ENCODE measurements at regions not wholly inside any gene's neighbourhood (a gene's known extent, or its start where the extent isn't known, plus 50 kb on each side); places are given as distances from the start of the nearest gene placed in this dataset.

- no peak overlapping the region for H3K4me3 ChIP-seq
- intact Hi-C loops (cut with DNase I): no loop called here
- TF ChIP-seq POLR2A (IDR thresholded peaks at IDR 0.05) (no peak), EP300 (IDR thresholded peaks at IDR 0.05) (no peak), POLR2AphosphoS5 (IDR thresholded peaks at IDR 0.05) (no peak)
- TF ChIP-seq, protein P1, sequence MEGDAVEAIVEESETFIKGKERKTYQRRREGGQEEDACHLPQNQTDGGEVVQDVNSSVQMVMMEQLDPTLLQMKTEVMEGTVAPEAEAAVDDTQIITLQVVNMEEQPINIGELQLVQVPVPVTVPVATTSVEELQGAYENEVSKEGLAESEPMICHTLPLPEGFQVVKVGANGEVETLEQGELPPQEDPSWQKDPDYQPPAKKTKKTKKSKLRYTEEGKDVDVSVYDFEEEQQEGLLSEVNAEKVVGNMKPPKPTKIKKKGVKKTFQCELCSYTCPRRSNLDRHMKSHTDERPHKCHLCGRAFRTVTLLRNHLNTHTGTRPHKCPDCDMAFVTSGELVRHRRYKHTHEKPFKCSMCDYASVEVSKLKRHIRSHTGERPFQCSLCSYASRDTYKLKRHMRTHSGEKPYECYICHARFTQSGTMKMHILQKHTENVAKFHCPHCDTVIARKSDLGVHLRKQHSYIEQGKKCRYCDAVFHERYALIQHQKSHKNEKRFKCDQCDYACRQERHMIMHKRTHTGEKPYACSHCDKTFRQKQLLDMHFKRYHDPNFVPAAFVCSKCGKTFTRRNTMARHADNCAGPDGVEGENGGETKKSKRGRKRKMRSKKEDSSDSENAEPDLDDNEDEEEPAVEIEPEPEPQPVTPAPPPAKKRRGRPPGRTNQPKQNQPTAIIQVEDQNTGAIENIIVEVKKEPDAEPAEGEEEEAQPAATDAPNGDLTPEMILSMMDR (IDR thresholded peaks at IDR 0.05): no peak
- H3K9me3 ChIP-seq: no peaks in the 10 kb centered on the region
- no peak overlapping the region for H3K27ac ChIP-seq
- no peak for DNase-seq
- no peaks in the 10 kb centered on the region for H3K27me3 ChIP-seq
- 38 to 58% methylated on average over 2 of the region's 2 CpGs for WGBS, 2 donors
- no peaks in the 10 kb centered on the region for H3K36me3 ChIP-seq
- H3K4me1 ChIP-seq: no peaks in the 10 kb centered on the region
Observed at GRCh38 chr9:2913026-2913425, 69.1 kb upstream of the PUM3 start.

GRCh38 chr9:2907411-2907810 lies 63.5 kb upstream of the PUM3 start:
- no peaks in the 10 kb centered on the region for H3K9me3 ChIP-seq
- no peaks in the 10 kb centered on the region for H3K4me1 ChIP-seq
- DNase-seq: no peak
- H3K27ac ChIP-seq: no peak overlapping the region
- no peaks in the 10 kb centered on the region for H3K36me3 ChIP-seq
- TF ChIP-seq, protein P1 (IDR thresholded peaks at IDR 0.05): no peak
- no peak for TF ChIP-seq POLR2A (IDR thresholded peaks at IDR 0.05)
- no peak for TF ChIP-seq POLR2AphosphoS5 (IDR thresholded peaks at IDR 0.05)
- TF ChIP-seq EP300 (IDR thresholded peaks at IDR 0.05): no peak
- H3K27me3 ChIP-seq: no peaks in the 10 kb centered on the region
- H3K4me3 ChIP-seq: no peak overlapping the region
- intact Hi-C loops (cut with DNase I): no loop called here
- 77 to 81% methylated on average over 1 of the region's 1 CpG for WGBS, 2 donors

- TF ChIP-seq EP300 (IDR thresholded peaks at IDR 0.05) (no peak), POLR2AphosphoS5 (IDR thresholded peaks at IDR 0.05) (no peak), POLR2A (IDR thresholded peaks at IDR 0.05) (no peak)
- TF ChIP-seq, protein P1 (IDR thresholded peaks at IDR 0.05): no peak
- no peak overlapping the region for H3K27ac ChIP-seq
- no peaks in the 10 kb centered on the region for H3K9me3 ChIP-seq
- no peaks in the 10 kb centered on the region for H3K4me1 ChIP-seq
- H3K4me3 ChIP-seq: no peak overlapping the region
- DNase-seq: no peak
- intact Hi-C loops (cut with DNase I): no loop called here
- 71 to 79% methylated on average over 2 of the region's 2 CpGs for WGBS, 2 donors
- H3K36me3 ChIP-seq: no peaks in the 10 kb centered on the region
- H3K27me3 ChIP-seq: no peaks in the 10 kb centered on the region
Observed at GRCh38 chr9:2904242-2904930, 60.5 kb upstream of the PUM3 start.

Data from sigmoid colon (tissue), 6 donors.